NCI-H526 treated with DMSO at 0.1 percent for 48 hours (cell line): ENCODE measurements at regions not wholly inside any gene's neighbourhood (a gene's known extent, or its start where the extent isn't known, plus 50 kb on each side); places are given as distances from the start of the nearest gene placed in this dataset.
"Not testable (repeated sequence)": the region's sequence is repeated elsewhere in the genome, so short reads cannot be mapped to it uniquely, and the experiment has no call there.

Experiments used
- DNase-seq: peaks from one replicate; lab custom pipeline; 2025; lab: John Stamatoyannopoulos, UW

DNA sequence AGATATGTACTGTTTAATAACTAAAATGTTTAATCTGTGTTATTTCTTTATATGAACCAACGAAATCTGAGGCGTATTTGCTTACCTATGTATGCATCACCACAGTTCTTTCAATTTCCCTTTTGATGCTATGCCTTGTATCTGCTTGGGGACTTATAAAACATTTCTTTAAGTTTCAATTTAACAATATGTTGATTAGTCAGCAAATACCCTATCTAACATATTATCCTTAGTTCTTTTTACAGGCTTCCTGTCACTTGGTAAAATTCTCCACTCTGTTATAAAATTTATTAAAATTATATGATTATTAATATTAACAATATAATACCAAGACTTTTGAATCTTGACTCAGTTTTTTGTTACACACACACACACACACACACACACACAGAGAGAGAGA, 174.3 kb downstream of the CPS1 start:
- no peak for DNase-seq

DNA sequence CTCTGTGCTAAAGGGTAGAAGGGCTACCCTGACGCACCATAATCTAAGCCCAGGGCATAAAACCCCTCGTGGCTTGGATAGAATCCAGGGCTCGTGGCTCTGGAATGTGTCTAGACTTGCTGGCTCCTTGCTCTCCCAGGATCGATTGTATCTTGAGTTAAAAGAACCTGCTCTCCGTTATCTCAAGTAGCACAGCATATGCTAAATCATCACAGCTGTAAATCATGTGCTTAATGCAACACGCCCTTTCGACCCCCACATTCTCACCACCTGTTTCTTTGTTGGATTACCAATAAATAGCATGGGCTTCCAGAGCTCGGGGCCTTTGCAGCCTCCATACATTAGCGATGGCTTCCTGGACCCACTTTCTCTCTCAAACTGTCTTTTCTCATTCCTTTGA, 190.4 kb downstream of the CPS1 start:
- DNase-seq, result not testable (repeated sequence)

- no peak for DNase-seq
Measured at GRCh38 chr2:210752532-210752931, 196.1 kb downstream of the CPS1 start.

GRCh38 chr2:210753386-210753785, 197.0 kb downstream of the CPS1 start:
- DNase-seq, result no peak

GRCh38 chr2:210756855-210757254, 200.5 kb downstream of the CPS1 start:
- no peak for DNase-seq

- no peak for DNase-seq
Measured at GRCh38 chr2:210762604-210763588, 206.5 kb downstream of the CPS1 start.

- no peak for DNase-seq
Measured at GRCh38 chr2:210768329-210768910, 212.0 kb downstream of the CPS1 start.

GRCh38 chr2:210776756-210777155, 220.4 kb downstream of the CPS1 start:
- DNase-seq, result no peak

DNA sequence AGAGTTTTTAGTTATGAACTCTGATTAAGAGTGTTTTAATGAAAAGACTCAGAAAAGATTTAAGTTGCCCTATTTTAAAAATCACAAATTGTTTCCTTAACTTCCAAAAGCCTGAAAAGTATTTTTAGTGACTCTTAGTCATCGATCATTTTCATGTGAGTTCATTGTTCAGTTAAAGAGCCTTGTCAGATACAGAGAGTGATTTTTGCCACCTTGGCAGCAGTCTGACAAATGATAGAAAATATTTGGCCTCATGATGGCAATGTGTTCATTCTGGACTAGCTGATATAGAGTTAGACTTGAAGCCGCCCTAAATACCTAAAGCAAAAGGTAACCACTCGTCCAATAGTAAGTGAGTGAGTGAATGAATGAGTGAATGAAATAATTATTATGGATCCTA, 225.8 kb downstream of the CPS1 start:
- DNase-seq, result no peak

GRCh38 chr2:210787831-210788230, 231.4 kb downstream of the CPS1 start:
- not testable (repeated sequence) for DNase-seq

DNA sequence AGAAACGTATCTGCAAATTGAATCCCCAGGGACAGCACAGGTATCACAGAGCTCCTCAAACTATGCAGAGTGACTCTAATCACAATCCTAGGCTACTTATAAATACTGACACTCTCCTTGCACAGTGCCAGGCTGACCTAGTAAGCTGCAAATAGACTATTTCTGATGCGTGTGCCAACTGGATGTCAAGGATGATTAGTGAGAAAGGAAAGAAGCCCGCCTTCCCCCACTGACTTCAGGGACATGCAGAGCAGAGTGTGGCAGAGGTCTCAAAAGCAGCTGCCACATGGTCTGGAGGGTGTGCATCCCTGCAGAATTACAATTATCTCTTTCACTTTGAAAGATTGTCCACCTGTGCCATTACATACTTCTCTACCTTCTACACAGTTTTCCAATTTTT, 235.6 kb downstream of the CPS1 start:
- no peak for DNase-seq

- no peak for DNase-seq
Measured at GRCh38 chr2:210795506-210795905, 239.1 kb downstream of the CPS1 start.

DNA sequence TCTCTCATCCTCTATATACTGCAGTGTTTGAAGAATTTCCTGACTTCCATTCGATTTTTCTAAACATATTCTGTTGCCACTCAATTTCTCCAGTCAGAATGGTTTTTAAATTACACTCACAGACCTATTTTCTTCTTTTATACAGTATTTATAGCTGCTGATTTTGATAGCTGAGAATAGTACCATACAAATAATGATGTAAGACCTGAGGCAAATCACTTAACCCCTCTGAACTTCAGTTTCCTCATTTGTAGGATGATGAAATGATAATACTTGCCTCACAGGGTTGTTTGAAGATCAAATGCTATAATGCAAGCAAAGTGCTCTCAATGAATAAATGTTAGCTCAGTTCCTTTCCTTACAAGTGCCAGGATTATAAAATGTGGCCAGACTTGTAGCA, 241.8 kb downstream of the CPS1 start:
- no peak for DNase-seq

GRCh38 chr2:210814251-210815025, 258.0 kb downstream of the CPS1 start:
- no peak for DNase-seq

DNA sequence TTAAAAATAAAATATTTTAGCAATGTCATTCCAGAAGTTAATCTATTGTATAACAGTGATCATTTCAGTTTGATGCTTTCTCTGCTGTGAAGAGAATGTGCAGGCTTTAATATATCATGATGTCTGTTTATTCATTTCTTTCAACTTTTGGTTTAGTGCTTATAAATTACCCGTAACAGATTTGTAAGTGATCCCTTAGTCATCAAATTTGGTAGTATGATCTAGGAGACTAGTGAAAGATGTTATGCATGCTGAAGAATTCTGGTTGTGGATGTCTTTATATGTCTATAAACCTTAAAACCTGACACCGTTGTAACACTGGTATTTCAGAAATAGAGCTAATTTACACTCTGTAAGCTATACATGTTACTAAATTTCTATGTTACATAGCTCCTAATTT, 260.4 kb downstream of the CPS1 start:
- DNase-seq, result no peak

- no peak for DNase-seq
Measured at GRCh38 chr2:210818473-210818872, 262.1 kb downstream of the CPS1 start.

DNA sequence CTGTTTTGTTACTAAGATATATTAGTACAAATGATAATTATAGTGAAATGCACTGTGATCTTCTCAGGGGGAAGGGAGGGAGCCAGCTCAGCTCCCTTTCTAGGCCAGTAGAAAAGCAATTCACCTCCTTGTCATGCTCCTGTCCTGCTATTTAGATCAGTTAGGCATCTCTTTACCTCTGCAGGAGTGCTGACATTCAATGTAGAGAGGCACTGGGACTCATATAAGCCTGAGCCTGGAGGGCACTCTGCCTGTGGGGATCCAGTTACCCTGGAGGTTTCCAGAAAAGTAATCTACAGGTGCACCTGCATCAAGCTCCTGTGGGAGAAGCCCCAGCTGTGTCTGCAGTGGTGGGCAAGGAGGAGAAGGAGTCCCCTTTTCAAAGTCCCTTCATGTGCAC, 277.0 kb downstream of the CPS1 start:
- DNase-seq, result no peak

DNA sequence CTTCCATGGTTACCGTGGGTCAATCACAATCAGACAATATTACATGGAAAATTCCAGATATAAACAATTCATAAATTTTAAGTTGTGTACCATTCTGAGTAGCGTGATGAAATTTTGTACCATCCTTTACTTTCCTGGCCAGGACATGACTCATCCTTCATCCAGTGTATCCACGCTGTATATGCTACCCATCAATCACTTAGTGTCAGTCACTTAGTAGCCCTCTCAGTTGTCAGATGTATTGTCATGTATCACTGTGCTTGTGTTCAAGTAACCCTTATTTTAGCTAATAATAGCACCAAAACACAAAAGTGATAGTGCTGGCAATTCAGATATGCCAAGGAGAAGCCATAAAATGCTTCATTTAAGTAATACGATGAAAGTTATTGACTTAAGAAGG, 282.6 kb downstream of the CPS1 start:
- no peak for DNase-seq

GRCh38 chr2:210839450-210839849, 283.1 kb downstream of the CPS1 start:
- DNase-seq, result no peak

- DNase-seq, result no peak
Measured at GRCh38 chr2:210842896-210843295, 286.5 kb downstream of the CPS1 start.

DNA sequence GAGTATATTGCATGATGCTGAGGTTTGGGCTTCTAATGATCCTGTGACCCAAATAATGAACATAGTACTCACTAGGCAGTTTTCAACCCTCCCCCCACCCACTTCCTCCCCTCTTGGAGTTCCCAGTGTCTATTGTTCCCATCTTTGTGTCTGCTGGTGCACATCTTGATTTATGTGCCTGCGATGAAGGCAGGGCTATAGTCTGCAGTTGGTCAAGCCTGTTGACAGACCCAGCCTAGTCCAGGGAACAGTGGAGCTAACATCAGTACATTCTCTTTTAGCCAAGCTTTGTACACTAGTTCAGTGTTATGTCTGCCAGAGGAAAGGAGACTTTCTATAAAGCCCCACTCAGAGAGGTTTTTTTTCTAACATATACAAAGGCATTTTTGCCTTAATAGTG, 287.6 kb downstream of the CPS1 start:
- no peak for DNase-seq

DNA sequence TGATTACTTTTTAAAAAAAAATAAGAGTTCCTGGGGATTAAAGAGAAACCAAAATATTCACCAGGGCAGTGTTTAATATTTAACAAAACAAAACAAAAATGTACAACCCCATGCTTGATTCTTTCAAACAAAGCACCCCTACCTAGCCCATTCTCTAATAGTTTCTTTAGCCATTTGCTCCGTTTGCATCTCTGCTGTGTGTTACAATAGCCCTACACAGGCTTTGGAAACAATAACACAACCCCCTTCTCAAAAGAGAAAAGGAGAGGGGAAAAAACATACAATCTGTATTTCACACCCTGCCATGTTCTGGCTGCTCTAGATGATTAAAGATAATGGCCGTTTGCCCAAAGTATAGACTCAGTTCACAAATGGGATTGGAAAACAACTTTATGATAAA, 302.9 kb downstream of the CPS1 start:
- no peak for DNase-seq

- no peak for DNase-seq
Measured at GRCh38 chr2:210860276-210860675, 303.9 kb downstream of the CPS1 start.
